GM12874 (cell line): ENCODE measurements at regions not wholly inside any gene's neighbourhood (a gene's known extent, or its start where the extent isn't known, plus 50 kb on each side); places are given as distances from the start of the nearest gene placed in this dataset.

Experiments
- CTCF ChIP-seq: IDR thresholded peaks from 2 replicates; pipeline ENCODE4 v1.5.1; 2011; ENCODE audit warnings: low read depth, mild to moderate bottlenecking, control low read depth, low read length, moderate library complexity; ENCODE audit not compliant: insufficient read depth

DNA sequence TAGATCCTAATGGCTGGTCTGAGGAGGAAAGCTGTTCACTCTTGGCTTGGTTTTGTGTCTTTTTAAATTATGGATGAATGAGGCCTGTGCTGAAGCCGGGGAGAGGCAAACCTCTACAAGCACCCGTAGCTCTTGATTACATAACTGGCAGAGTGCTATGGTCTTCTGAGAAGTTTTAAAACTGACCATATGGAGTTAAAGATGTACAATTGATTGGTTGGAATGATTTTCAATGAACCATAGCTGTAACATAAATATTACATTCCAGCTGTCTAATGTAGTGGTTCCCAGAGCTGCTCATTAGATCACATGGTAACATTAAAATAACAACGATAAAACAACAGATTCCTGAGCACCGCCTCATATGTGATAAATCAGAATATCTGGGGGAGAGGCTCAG lies 71.1 kb upstream of the MAP4K3 start:
- TF ChIP-seq CTCF, result no peak

- no peak for TF ChIP-seq CTCF
These were observed 73.1 kb upstream of the MAP4K3 start for GRCh38 chr2:39510140-39510539.

- TF ChIP-seq CTCF, result no peak
These were observed 74.1 kb upstream of the MAP4K3 start for GRCh38 chr2:39511219-39511604.

GRCh38 chr2:39511605-39512433 lies 74.7 kb upstream of the MAP4K3 start:
- no peak for TF ChIP-seq CTCF

DNA sequence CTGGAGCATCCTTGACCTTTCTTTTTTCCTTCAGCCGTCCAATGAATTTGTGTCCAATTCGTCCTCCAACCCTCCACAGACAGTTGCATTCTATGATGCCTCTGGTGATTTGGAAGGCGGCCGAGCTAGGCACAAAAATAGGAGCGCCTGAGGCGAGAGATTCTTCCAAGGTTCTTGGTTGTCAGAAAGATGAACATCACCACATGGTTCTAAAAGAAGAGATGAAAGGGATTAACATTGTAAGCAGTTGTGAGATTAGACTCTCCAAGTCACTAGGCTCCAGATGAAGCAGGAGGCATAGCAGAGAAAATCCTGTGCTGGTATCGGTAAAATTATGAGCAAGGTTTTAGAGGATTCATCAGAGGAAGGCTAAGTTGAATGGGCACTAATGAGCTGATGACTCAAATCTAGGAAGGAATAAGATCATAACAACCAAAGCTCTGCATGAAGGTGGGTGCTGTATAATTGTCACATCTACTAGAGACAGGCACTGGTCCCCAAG lies 75.4 kb upstream of the MAP4K3 start:
- TF ChIP-seq CTCF, result no peak

DNA sequence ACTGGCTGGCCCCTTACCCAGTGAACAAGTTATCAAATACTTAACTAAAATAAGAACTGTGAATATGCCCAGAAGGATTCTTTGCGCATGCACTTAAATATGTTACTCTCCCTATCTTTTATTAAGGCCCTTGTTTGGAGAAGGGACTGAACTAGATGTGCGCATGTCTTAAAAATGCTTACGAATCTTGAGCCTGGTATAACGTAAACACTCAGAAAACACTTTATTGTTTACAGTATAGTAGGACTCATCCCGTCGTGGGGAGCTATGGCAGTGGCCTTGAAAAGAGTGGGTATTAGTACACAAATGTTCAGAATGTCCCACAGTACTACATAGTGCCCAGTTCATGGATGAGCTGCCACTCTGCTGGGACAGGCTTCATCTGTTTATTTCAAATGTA lies 75.9 kb upstream of the MAP4K3 start:
- no peak for TF ChIP-seq CTCF

DNA sequence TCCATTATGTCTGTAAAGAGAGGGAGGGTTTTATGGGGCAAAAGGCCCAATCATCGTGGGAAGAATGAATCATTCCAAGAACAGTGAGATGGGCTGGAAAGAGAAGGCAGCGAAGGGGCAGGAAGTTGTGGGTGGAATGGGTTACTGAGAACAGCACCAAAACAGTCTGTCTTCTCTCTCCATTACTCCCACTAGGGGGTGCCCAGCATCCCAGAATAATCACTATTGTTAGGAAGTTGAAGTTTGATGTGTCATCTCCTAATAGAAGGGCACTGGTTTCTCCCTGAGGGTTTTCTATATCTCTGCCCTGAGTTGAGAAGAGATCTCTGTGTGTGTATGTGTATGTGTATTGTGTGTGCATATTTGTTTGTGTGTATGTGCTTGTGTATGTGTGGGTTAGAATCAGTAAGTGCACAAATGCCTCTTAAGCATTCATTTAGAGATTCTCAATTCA lies 76.6 kb upstream of the MAP4K3 start:
- TF ChIP-seq CTCF, result 0 out of 2 replicates have a peak, but pooled peaks have one; percentile 20
